ENCODE measurements at regions not wholly inside any gene's neighbourhood (a gene's known extent, or its start where the extent isn't known, plus 50 kb on each side); places are given as distances from the start of the nearest gene placed in this dataset.

- ATAC-seq (ENCODE audit: low read depth): no peak
- H3K27ac ChIP-seq (ENCODE audit: insufficient read depth, low read length): no peak overlapping the region
- CTCF ChIA-PET: no interaction called here
Measured at GRCh38 chr15:70160267-70160666, 62.5 kb upstream of the TLE3 start.

More at GRCh38 chr15:70160267-70160666, 62.5 kb upstream of the TLE3 start:
- Histone ChIP-seq H2AK9ac (replicated peaks; ENCODE audit: low read depth, low read length, poor library complexity) (no peak overlapping the region), H3K4me2 (ENCODE audit: low read depth, low read length) (no peak overlapping the region), H3K4me1 (ENCODE audit: control insufficient read depth, insufficient read depth, low read length) (peaks cover 6% of the 10 kb centered on the region; the same call in 1 of the 2 replicates), H3K14ac (replicated peaks; ENCODE audit: low read depth, low read length) (no peak overlapping the region), H3K4ac (ENCODE audit: low read depth, low read length) (no peak overlapping the region), H2BK15ac (ENCODE audit: low read depth, low read length) (no peak overlapping the region), H4K91ac (ENCODE audit: insufficient read depth, low read depth, low read length) (no peak overlapping the region), H4K8ac (ENCODE audit: low read depth in 2 of 2, low read length in 2 of 2) (no peak overlapping the region), H4K5ac (ENCODE audit: low read depth, low read length) (no peak overlapping the region), H3K23ac (ENCODE audit: low read depth, low read length) (no peak overlapping the region), H2BK20ac (ENCODE audit: low read depth, low read length) (no peak overlapping the region), H3K9me3 (ENCODE audit: control insufficient read depth, insufficient read depth, low read length) (peaks cover 6% of the 10 kb centered on the region; the same call in 1 of the 2 replicates), H2BK5ac (ENCODE audit: low read depth, low read length, poor library complexity, severe bottlenecking) (no peak overlapping the region), H2AK5ac (ENCODE audit: low read depth, low read length) (no peak overlapping the region), H3K9me1 (ENCODE audit: insufficient read depth, low read length) (peaks cover 2% of the 10 kb centered on the region; the same call in 1 of the 2 replicates), H3K36me3 (ENCODE audit: control insufficient read depth, insufficient read depth, low read length) (no peaks in the 10 kb centered on the region), H2AFZ (replicated peaks; ENCODE audit: low read length, poor library complexity) (no peak overlapping the region), H3K27me3 (ENCODE audit: control insufficient read depth, insufficient read depth, low read length) (peaks cover 59% of the 10 kb centered on the region), H2BK120ac (ENCODE audit: low read depth, low read length) (no peak overlapping the region), H3K56ac (ENCODE audit: extremely low read depth, insufficient read depth, low read length) (no peak overlapping the region), H3K4me3 (ENCODE audit: insufficient read depth, low read depth, low read length) (no peak overlapping the region), H3K9ac (ENCODE audit: low read depth, low read length) (no peak overlapping the region), H4K20me1 (ENCODE audit: insufficient read depth, low read length) (0 out of 2 replicates have a peak, but pooled peaks cover 4% of the 10 kb centered on the region), H3K79me1 (ENCODE audit: low read depth in 1 of 2, low read length in 2 of 2) (no peaks in the 10 kb centered on the region), H3K18ac (ENCODE audit: low read depth, low read length) (no peak overlapping the region)
- POLR2A ChIA-PET (ENCODE audit: unreplicated experiment): no interaction called here
- no CpG with 5 or more reads among the region's 1 CpG for WGBS, 2 experiments (ENCODE audit: extremely low coverage in 2 of 2, insufficient read length in 1 of 2)
- dilution Hi-C loops (cut with HindIII; ENCODE audit: low sequenced_read_pairs, unreplicated experiment): no loop called here
- DNase-seq: no peak
- BruUV-seq (replicated peaks): no TSS peak
- in situ Hi-C loops (cut with MboI; ENCODE audit: low sequenced_read_pairs): no loop called here
- intact Hi-C loops (cut with micrococcal nuclease): no loop called here
- TF ChIP-seq RFX5 (IDR thresholded peaks at IDR 0.05; ENCODE audit: low read depth, low read length): no peak
- no peak for TF ChIP-seq SMC3 (IDR thresholded peaks at IDR 0.05; ENCODE audit: low read depth, low read length)
- no peak for TF ChIP-seq CTCF (conservative IDR thresholded peaks at IDR 0.05; ENCODE audit: low read depth, low read length)
- TF ChIP-seq CEBPB (IDR thresholded peaks at IDR 0.05; ENCODE audit: low read depth, low read length): no peak
- TF ChIP-seq MAZ (IDR thresholded peaks at IDR 0.05; ENCODE audit: borderline replicate concordance, low read depth, low read length): no peak
- TF ChIP-seq ELK1 (IDR thresholded peaks at IDR 0.05; ENCODE audit: borderline replicate concordance, low read depth, low read length): no peak
- TF ChIP-seq NFE2L2 (IDR thresholded peaks at IDR 0.05; ENCODE audit: low read depth, low read length): no peak
- no peak for TF ChIP-seq FOS (IDR thresholded peaks at IDR 0.05; ENCODE audit: low read depth, low read length)
- no peak for TF ChIP-seq RAD21 (IDR thresholded peaks at IDR 0.05; ENCODE audit: low read length)
- TF ChIP-seq POLR2A (IDR thresholded peaks at IDR 0.05; ENCODE audit: low read depth, low read length): no peak
- no peak for TF ChIP-seq RCOR1 (IDR thresholded peaks at IDR 0.05; ENCODE audit: insufficient replicate concordance, low read length)
- TF ChIP-seq CHD1 (IDR thresholded peaks at IDR 0.05; ENCODE audit: low read depth, low read length): no peak
- no peak for TF ChIP-seq BHLHE40 (IDR thresholded peaks at IDR 0.05; ENCODE audit: low read depth, low read length)
- no peak for TF ChIP-seq MAFK (IDR thresholded peaks at IDR 0.05; ENCODE audit: low read depth, low read length)
- TF ChIP-seq MXI1 (IDR thresholded peaks at IDR 0.05; ENCODE audit: borderline replicate concordance, low read depth, low read length): no peak
- no peak for TF ChIP-seq USF2 (IDR thresholded peaks at IDR 0.05; ENCODE audit: low read depth, low read length)
